ENCODE measurements at regions not wholly inside any gene's neighbourhood (a gene's known extent, or its start where the extent isn't known, plus 50 kb on each side); places are given as distances from the start of the nearest gene placed in this dataset.
"Not testable (repeated sequence)": the region's sequence is repeated elsewhere in the genome, so short reads cannot be mapped to it uniquely, and the experiment has no call there.

GRCh38 chr12:11497995-11498394 lies 102.6 kb upstream of the PRB2 start:
- no peaks in the 10 kb centered on the region for H3K9me3 ChIP-seq (ENCODE audit: control insufficient read depth in 2 of 2, insufficient read depth in 1 of 2, low read depth in 1 of 2, low read length in 1 of 2)
- H3K36me3 ChIP-seq (ENCODE audit: control insufficient read depth in 2 of 2, insufficient read depth in 2 of 2, low read length in 1 of 2), result no peaks in the 10 kb centered on the region
- H3K4me1 ChIP-seq (ENCODE audit: control insufficient read depth in 2 of 2, insufficient read depth in 2 of 2, low read length in 1 of 2), result peaks cover 8 to 9% of the 10 kb centered on the region in 2 donors
- H3K27ac ChIP-seq (ENCODE audit: low read depth in 2 of 2, low read length in 1 of 2), result no peak overlapping the region
- H3K27me3 ChIP-seq (ENCODE audit: control insufficient read depth in 1 of 2, insufficient read depth in 2 of 2, low read length in 2 of 2), result no peaks in the 10 kb centered on the region
- no peak overlapping the region for H3K4me3 ChIP-seq (ENCODE audit: low read depth in 1 of 2, low read length in 2 of 2)
- WGBS, 2 donors, result 77 to 79% methylated on average over 4 of the region's 4 CpGs

- not testable (repeated sequence) for H3K4me3 ChIP-seq (ENCODE audit: low read depth in 1 of 2, low read length in 2 of 2); H3K9me3 ChIP-seq (ENCODE audit: control insufficient read depth in 2 of 2, insufficient read depth in 1 of 2, low read depth in 1 of 2, low read length in 1 of 2); H3K27me3 ChIP-seq (ENCODE audit: control insufficient read depth in 1 of 2, insufficient read depth in 2 of 2, low read length in 2 of 2); H3K27ac ChIP-seq (ENCODE audit: low read depth in 2 of 2, low read length in 1 of 2); H3K36me3 ChIP-seq (ENCODE audit: control insufficient read depth in 2 of 2, insufficient read depth in 2 of 2, low read length in 1 of 2); H3K4me1 ChIP-seq (ENCODE audit: control insufficient read depth in 2 of 2, insufficient read depth in 2 of 2, low read length in 1 of 2)
- 34 to 37% methylated on average over 3 of the region's 3 CpGs for WGBS, 2 donors
Observed at GRCh38 chr12:11498574-11498973, 103.2 kb upstream of the PRB2 start.

- H3K36me3 ChIP-seq (ENCODE audit: control insufficient read depth in 2 of 2, insufficient read depth in 2 of 2, low read length in 1 of 2), result no peaks in the 10 kb centered on the region
- 69 to 72% methylated on average over 11 of the region's 11 CpGs for WGBS, 2 donors
- H3K4me1 ChIP-seq (ENCODE audit: control insufficient read depth in 2 of 2, insufficient read depth in 2 of 2, low read length in 1 of 2), result peaks cover 8 to 9% of the 10 kb centered on the region in 2 donors
- no peak overlapping the region for H3K4me3 ChIP-seq (ENCODE audit: low read depth in 1 of 2, low read length in 2 of 2)
- H3K27ac ChIP-seq (ENCODE audit: low read depth in 2 of 2, low read length in 1 of 2), result no peak overlapping the region
- H3K9me3 ChIP-seq (ENCODE audit: control insufficient read depth in 2 of 2, insufficient read depth in 1 of 2, low read depth in 1 of 2, low read length in 1 of 2), result no peaks in the 10 kb centered on the region
- H3K27me3 ChIP-seq (ENCODE audit: control insufficient read depth in 1 of 2, insufficient read depth in 2 of 2, low read length in 2 of 2), result no peaks in the 10 kb centered on the region
Observed at GRCh38 chr12:11499806-11500187, 104.4 kb upstream of the PRB2 start.

GRCh38 chr12:11500188-11500860 lies 105.0 kb upstream of the PRB2 start:
- Histone ChIP-seq H3K27me3 (ENCODE audit: control insufficient read depth in 1 of 2, insufficient read depth in 2 of 2, low read length in 2 of 2) (no peaks in the 10 kb centered on the region), H3K27ac (ENCODE audit: low read depth in 2 of 2, low read length in 1 of 2) (no peak overlapping the region), H3K4me3 (ENCODE audit: low read depth in 1 of 2, low read length in 2 of 2) (no peak overlapping the region), H3K36me3 (ENCODE audit: control insufficient read depth in 2 of 2, insufficient read depth in 2 of 2, low read length in 1 of 2) (no peaks in the 10 kb centered on the region), H3K9me3 (ENCODE audit: control insufficient read depth in 2 of 2, insufficient read depth in 1 of 2, low read depth in 1 of 2, low read length in 1 of 2) (no peaks in the 10 kb centered on the region), H3K4me1 (ENCODE audit: control insufficient read depth in 2 of 2, insufficient read depth in 2 of 2, low read length in 1 of 2) (peaks cover 8 to 9% of the 10 kb centered on the region in 2 donors)
- 10 to 11% methylated on average over 52 to 62 of the region's 62 CpGs for WGBS, 2 donors

GRCh38 chr12:11500861-11501230 lies 105.5 kb upstream of the PRB2 start:
- 19 to 21% methylated on average over 14 of the region's 14 CpGs for WGBS, 2 donors

GRCh38 chr12:11508699-11509098 lies 113.3 kb upstream of the PRB2 start:
- peaks cover 0 to 2% of the 10 kb centered on the region in 2 donors for H3K9me3 ChIP-seq (ENCODE audit: control insufficient read depth in 2 of 2, insufficient read depth in 1 of 2, low read depth in 1 of 2, low read length in 1 of 2)
- no peaks in the 10 kb centered on the region for H3K27me3 ChIP-seq (ENCODE audit: control insufficient read depth in 1 of 2, insufficient read depth in 2 of 2, low read length in 2 of 2)
- no peak overlapping the region for H3K4me3 ChIP-seq (ENCODE audit: low read depth in 1 of 2, low read length in 2 of 2)
- no peak overlapping the region for H3K27ac ChIP-seq (ENCODE audit: low read depth in 2 of 2, low read length in 1 of 2)
- H3K36me3 ChIP-seq (ENCODE audit: control insufficient read depth in 2 of 2, insufficient read depth in 2 of 2, low read length in 1 of 2), result no peaks in the 10 kb centered on the region
- 51 to 53% methylated on average over 4 of the region's 4 CpGs for WGBS, 2 donors
- H3K4me1 ChIP-seq (ENCODE audit: control insufficient read depth in 2 of 2, insufficient read depth in 2 of 2, low read length in 1 of 2), result no peaks in the 10 kb centered on the region

More at GRCh38 chr12:11500861-11501230, 105.5 kb upstream of the PRB2 start:
- Histone ChIP-seq H3K4me3 (ENCODE audit: low read depth in 1 of 2, low read length in 2 of 2) (no peak overlapping the region), H3K9me3 (ENCODE audit: control insufficient read depth in 2 of 2, insufficient read depth in 1 of 2, low read depth in 1 of 2, low read length in 1 of 2) (no peaks in the 10 kb centered on the region), H3K36me3 (ENCODE audit: control insufficient read depth in 2 of 2, insufficient read depth in 2 of 2, low read length in 1 of 2) (no peaks in the 10 kb centered on the region), H3K27me3 (ENCODE audit: control insufficient read depth in 1 of 2, insufficient read depth in 2 of 2, low read length in 2 of 2) (no peaks in the 10 kb centered on the region), H3K27ac (ENCODE audit: low read depth in 2 of 2, low read length in 1 of 2) (no peak overlapping the region), H3K4me1 (ENCODE audit: control insufficient read depth in 2 of 2, insufficient read depth in 2 of 2, low read length in 1 of 2) (peaks cover 8 to 9% of the 10 kb centered on the region in 2 donors)

GRCh38 chr12:11509326-11509725 lies 114.0 kb upstream of the PRB2 start:
- H3K9me3 ChIP-seq (ENCODE audit: control insufficient read depth in 2 of 2, insufficient read depth in 1 of 2, low read depth in 1 of 2, low read length in 1 of 2), result peaks cover 0 to 2% of the 10 kb centered on the region in 2 donors
- no peak overlapping the region for H3K4me3 ChIP-seq (ENCODE audit: low read depth in 1 of 2, low read length in 2 of 2)
- H3K27me3 ChIP-seq (ENCODE audit: control insufficient read depth in 1 of 2, insufficient read depth in 2 of 2, low read length in 2 of 2), result no peaks in the 10 kb centered on the region
- no peak overlapping the region for H3K27ac ChIP-seq (ENCODE audit: low read depth in 2 of 2, low read length in 1 of 2)
- H3K4me1 ChIP-seq (ENCODE audit: control insufficient read depth in 2 of 2, insufficient read depth in 2 of 2, low read length in 1 of 2), result no peaks in the 10 kb centered on the region
- 58 to 64% methylated on average over 4 of the region's 4 CpGs for WGBS, 2 donors
- H3K36me3 ChIP-seq (ENCODE audit: control insufficient read depth in 2 of 2, insufficient read depth in 2 of 2, low read length in 1 of 2), result no peaks in the 10 kb centered on the region

GRCh38 chr12:11510671-11511070 lies 115.3 kb upstream of the PRB2 start:
- no peaks in the 10 kb centered on the region for H3K36me3 ChIP-seq (ENCODE audit: control insufficient read depth in 2 of 2, insufficient read depth in 2 of 2, low read length in 1 of 2)
- H3K4me3 ChIP-seq (ENCODE audit: low read depth in 1 of 2, low read length in 2 of 2), result no peak overlapping the region
- peaks cover 0 to 2% of the 10 kb centered on the region in 2 donors for H3K9me3 ChIP-seq (ENCODE audit: control insufficient read depth in 2 of 2, insufficient read depth in 1 of 2, low read depth in 1 of 2, low read length in 1 of 2)
- no peaks in the 10 kb centered on the region for H3K27me3 ChIP-seq (ENCODE audit: control insufficient read depth in 1 of 2, insufficient read depth in 2 of 2, low read length in 2 of 2)
- H3K27ac ChIP-seq (ENCODE audit: low read depth in 2 of 2, low read length in 1 of 2), result no peak overlapping the region
- WGBS, 2 donors, result 41% methylated on average over 1 of the region's 1 CpG
- H3K4me1 ChIP-seq (ENCODE audit: control insufficient read depth in 2 of 2, insufficient read depth in 2 of 2, low read length in 1 of 2), result no peaks in the 10 kb centered on the region

- H3K27me3 ChIP-seq (ENCODE audit: control insufficient read depth in 1 of 2, insufficient read depth in 2 of 2, low read length in 2 of 2), result no peaks in the 10 kb centered on the region
- H3K9me3 ChIP-seq (ENCODE audit: control insufficient read depth in 2 of 2, insufficient read depth in 1 of 2, low read depth in 1 of 2, low read length in 1 of 2), result peaks cover 0 to 2% of the 10 kb centered on the region in 2 donors
- H3K27ac ChIP-seq (ENCODE audit: low read depth in 2 of 2, low read length in 1 of 2), result no peak overlapping the region
- no peak overlapping the region for H3K4me3 ChIP-seq (ENCODE audit: low read depth in 1 of 2, low read length in 2 of 2)
- H3K4me1 ChIP-seq (ENCODE audit: control insufficient read depth in 2 of 2, insufficient read depth in 2 of 2, low read length in 1 of 2), result no peaks in the 10 kb centered on the region
- H3K36me3 ChIP-seq (ENCODE audit: control insufficient read depth in 2 of 2, insufficient read depth in 2 of 2, low read length in 1 of 2), result no peaks in the 10 kb centered on the region
- WGBS, 2 donors, result 58 to 71% methylated on average over 4 of the region's 4 CpGs
Observed at GRCh38 chr12:11513288-11513687, 117.9 kb upstream of the PRB2 start.

- Histone ChIP-seq H3K27ac (ENCODE audit: low read depth in 2 of 2, low read length in 1 of 2) (no peak overlapping the region), H3K9me3 (ENCODE audit: control insufficient read depth in 2 of 2, insufficient read depth in 1 of 2, low read depth in 1 of 2, low read length in 1 of 2) (no peaks in the 10 kb centered on the region), H3K4me3 (ENCODE audit: low read depth in 1 of 2, low read length in 2 of 2) (no peak overlapping the region), H3K4me1 (ENCODE audit: control insufficient read depth in 2 of 2, insufficient read depth in 2 of 2, low read length in 1 of 2) (no peaks in the 10 kb centered on the region), H3K36me3 (ENCODE audit: control insufficient read depth in 2 of 2, insufficient read depth in 2 of 2, low read length in 1 of 2) (no peaks in the 10 kb centered on the region), H3K27me3 (ENCODE audit: control insufficient read depth in 1 of 2, insufficient read depth in 2 of 2, low read length in 2 of 2) (no peaks in the 10 kb centered on the region)
- WGBS, 2 donors, result 87 to 90% methylated on average over 6 of the region's 6 CpGs
Observed at GRCh38 chr12:11517080-11517479, 121.7 kb upstream of the PRB2 start.

Measured in esophagus (tissue), 2 donors.